ENCODE measurements at regions not wholly inside any gene's neighbourhood (a gene's known extent, or its start where the extent isn't known, plus 50 kb on each side); places are given as distances from the start of the nearest gene placed in this dataset.

- ATAC-seq (no peak), DNase-seq (ENCODE audit: low read depth, low spot score) (no peak)
- H3K4me1 ChIP-seq (ENCODE audit: control insufficient read depth in 1 of 2, insufficient read depth in 2 of 2, low read length in 2 of 2) = no peaks in the 10 kb centered on the region
- ChIA-PET RAD21 (ENCODE audit: low non-redundant PET in 1 of 2, low total read pairs in 2 of 2, uncharacterized antibody in 2 of 2, unreplicated experiment in 2 of 2) (no interaction called here), CTCF (no interaction called here), POLR2A (no interaction called here)
- H3K36me3 ChIP-seq (ENCODE audit: control insufficient read depth in 1 of 2, insufficient read depth in 2 of 2, low read length in 2 of 2) = no peaks in the 10 kb centered on the region
- intact Hi-C loops (cut with micrococcal nuclease) = no loop called here
- no peak overlapping the region for H3K4me3 ChIP-seq (replicated peaks in 1 of 2; ENCODE audit: low read depth in 1 of 2, low read length in 2 of 2)
- H4K20me1 ChIP-seq (ENCODE audit: insufficient read depth) = no peaks in the 10 kb centered on the region
- H3K9me2 ChIP-seq (ENCODE audit: insufficient read depth) = no peaks in the 10 kb centered on the region
- H3K9me3 ChIP-seq (ENCODE audit: control insufficient read depth in 1 of 2, insufficient read depth in 1 of 2, low read depth in 1 of 2, low read length in 2 of 2) = no peaks in the 10 kb centered on the region
- TF ChIP-seq RAD21 (IDR thresholded peaks at IDR 0.05; ENCODE audit: low read depth) (no peak), CBX3 (IDR thresholded peaks at IDR 0.05; ENCODE audit: low read depth) (no peak), ZNF274 (IDR thresholded peaks at IDR 0.05; ENCODE audit: low read depth, low read length) (no peak), TCF7L2 (IDR thresholded peaks at IDR 0.05; ENCODE audit: borderline replicate concordance, extremely low read depth, insufficient read depth, insufficient read length) (no peak), SIN3A (IDR thresholded peaks at IDR 0.05; ENCODE audit: low read depth) (no peak), CEBPB (IDR thresholded peaks at IDR 0.05; ENCODE audit: low read depth) (no peak), POLR2A (IDR thresholded peaks at IDR 0.05; ENCODE audit: borderline replicate concordance, extremely low read depth, insufficient read depth, insufficient read length) (no peak), JUND (IDR thresholded peaks at IDR 0.05) (no peak), ATF3 (IDR thresholded peaks at IDR 0.05) (no peak)
- no peak overlapping the region for H3K27ac ChIP-seq (ENCODE audit: low read depth, low read length)
- H3K4me2 ChIP-seq (ENCODE audit: low read length) = no peak overlapping the region
- no TSS peak for BruUV-seq (replicated peaks)
- no peaks in the 10 kb centered on the region for H3K79me2 ChIP-seq (ENCODE audit: insufficient read depth, low read length)
- H3K9ac ChIP-seq (ENCODE audit: low read length) = no peak overlapping the region
- H2AFZ ChIP-seq (ENCODE audit: low read depth, low read length, poor library complexity, severe bottlenecking) = no peak overlapping the region
- 0 out of 2 replicates have a peak, but pooled peaks cover 2% of the 10 kb centered on the region for H3K27me3 ChIP-seq (ENCODE audit: insufficient read depth, low read length)
Measured at GRCh38 chr2:151156431-151156830, 105.2 kb downstream of the RBM43 start.

GRCh38 chr2:151153601-151154000 is 108.1 kb downstream of the RBM43 start:
- ChIA-PET CTCF (interaction anchor here (1.2 kb wide), 1 partner anchor 24 kb away, joined by 3 read pairs; no protein-coding TSS in a partner anchor), POLR2A (no interaction called here), RAD21 (ENCODE audit: low non-redundant PET in 1 of 2, low total read pairs in 2 of 2, uncharacterized antibody in 2 of 2, unreplicated experiment in 2 of 2) (no interaction called here)
- no peaks in the 10 kb centered on the region for H3K79me2 ChIP-seq (ENCODE audit: insufficient read depth, low read length)
- intact Hi-C loops (cut with micrococcal nuclease) = no loop called here
- no peaks in the 10 kb centered on the region for H3K36me3 ChIP-seq (ENCODE audit: control insufficient read depth in 1 of 2, insufficient read depth in 2 of 2, low read length in 2 of 2)
- no peaks in the 10 kb centered on the region for H3K27me3 ChIP-seq (ENCODE audit: insufficient read depth, low read length)
- no peak for ATAC-seq
- H4K20me1 ChIP-seq (ENCODE audit: insufficient read depth) = no peaks in the 10 kb centered on the region
- no peak overlapping the region for H2AFZ ChIP-seq (ENCODE audit: low read depth, low read length, poor library complexity, severe bottlenecking)
- no peak overlapping the region for H3K4me3 ChIP-seq (replicated peaks in 1 of 2; ENCODE audit: low read depth in 1 of 2, low read length in 2 of 2)
- H3K9me2 ChIP-seq (ENCODE audit: insufficient read depth) = no peaks in the 10 kb centered on the region
- H3K9ac ChIP-seq (ENCODE audit: low read length) = no peak overlapping the region
- H3K4me1 ChIP-seq (ENCODE audit: control insufficient read depth in 1 of 2, insufficient read depth in 2 of 2, low read length in 2 of 2) = no peaks in the 10 kb centered on the region
- no TSS peak for BruUV-seq (replicated peaks)
- DNase-seq (ENCODE audit: low read depth, low spot score) = no peak
- H3K9me3 ChIP-seq (ENCODE audit: control insufficient read depth in 1 of 2, insufficient read depth in 1 of 2, low read depth in 1 of 2, low read length in 2 of 2) = no peaks in the 10 kb centered on the region
- TF ChIP-seq EZH2 (IDR thresholded peaks at IDR 0.05) (no peak), SIN3A (IDR thresholded peaks at IDR 0.05; ENCODE audit: low read depth) (no peak), MAX (IDR thresholded peaks at IDR 0.05) (no peak), EGR1 (IDR thresholded peaks at IDR 0.05; ENCODE audit: low read depth) (no peak), CTCF (IDR thresholded peaks at IDR 0.05 in 2 of 3, conservative IDR thresholded peaks at IDR 0.05 in 1 of 3; ENCODE audit: borderline replicate concordance in 1 of 3, insufficient read depth in 1 of 3, low read depth in 2 of 3, low read length in 2 of 3) (no peak), SP1 (IDR thresholded peaks at IDR 0.05; ENCODE audit: low read depth) (no peak), EZH2phosphoT487 (IDR thresholded peaks at IDR 0.05; ENCODE audit: borderline replicate concordance) (no peak), ATF3 (IDR thresholded peaks at IDR 0.05) (no peak), JUND (IDR thresholded peaks at IDR 0.05) (no peak), CBX3 (IDR thresholded peaks at IDR 0.05; ENCODE audit: low read depth) (no peak)
- H3K27ac ChIP-seq (ENCODE audit: low read depth, low read length) = no peak overlapping the region
- H3K4me2 ChIP-seq (ENCODE audit: low read length) = no peak overlapping the region
